WTC11 (cell line): ENCODE measurements at regions not wholly inside any gene's neighbourhood (a gene's known extent, or its start where the extent isn't known, plus 50 kb on each side); places are given as distances from the start of the nearest gene placed in this dataset.

Experiments
- CTCF ChIP-seq: fragments of 200-600 bp; IDR thresholded peaks from 2 replicates; pipeline ENCODE4 v1.8.0; 2022; ENCODE audit warnings: antibody characterized with exemption
- FOXJ3 ChIP-seq: sonication (generic); formaldehyde crosslinking; IDR thresholded peaks from 2 replicates; pipeline ENCODE4 v1.9.0; 2021; ENCODE audit warnings: missing genetic modification reagents, mild to moderate bottlenecking, borderline replicate concordance
- FOXK1 ChIP-seq: sonication (generic); formaldehyde crosslinking; IDR thresholded peaks from 2 replicates; pipeline ENCODE4 v1.8.0; 2022; ENCODE audit warnings: mild to moderate bottlenecking, moderate library complexity, missing genetic modification reagents
- HMGXB4 ChIP-seq: sonication (generic); formaldehyde crosslinking; IDR thresholded peaks from 2 replicates; pipeline ENCODE4 v1.8.1; 2023; ENCODE audit warnings: mild to moderate bottlenecking, moderate library complexity, missing genetic modification reagents
- ZNF121 ChIP-seq: sonication (generic); formaldehyde crosslinking; IDR thresholded peaks from 2 replicates; pipeline ENCODE4 v1.8.0; 2023; ENCODE audit warnings: missing genetic modification reagents

GRCh38 chr6:167405778-167406532 lies 81.1 kb downstream of the TTLL2 start:
- TF ChIP-seq HMGXB4 (no peak), CTCF (no peak), FOXK1 (CRISPR knock-in tag) (no peak), ZNF121 (no peak), FOXJ3 (CRISPR knock-in tag) (no peak)
